HepG2 (cell line): ENCODE measurements at regions not wholly inside any gene's neighbourhood (a gene's known extent, or its start where the extent isn't known, plus 50 kb on each side); places are given as distances from the start of the nearest gene placed in this dataset.

Source experiments
- ATAC-seq: fragments of 200-7000 bp; cut with Tn5 transposase; 3 replicates; pipeline ENCODE4 v1.9.1; 2020; ENCODE audit warnings: mild to moderate bottlenecking, moderate library complexity
- BruUV-seq: library from RNA; stranded (reverse); fragments of 400-500 nt; replicated peaks from 2 replicates; lab custom pipeline; 2021; lab: Mats Ljungman, UMichigan
- CTCF ChIA-PET: fragments of 300-600 bp; formaldehyde crosslinking; extraction: SDS; loops from one replicate; lab custom pipeline; 2021; ENCODE audit warnings: low total read pairs, inconsistent platforms, low intra/inter-chr PET ratio; lab: Yijun Ruan, JAX
- POLR2A ChIA-PET: fragments of 350-600 bp; sonication (Branson Sonifier 250); formaldehyde crosslinking; loops from one replicate; lab custom pipeline; 2020; ENCODE audit warnings: antibody characterized with exemption, inconsistent platforms; lab: Yijun Ruan, JAX
- DNase-seq: peaks from one replicate; pipeline ENCODE4 v3.0.0-alpha.2; 2015; ENCODE audit warnings: low spot score
- FAIRE-seq: peaks from 3 replicates; lab custom pipeline; 2011; peaks lifted over from hg19 to GRCh38; lab: Jason Lieb, UNC
- H2AFZ ChIP-seq: one replicate; pipeline ENCODE4 v1.6.1; 2011; ENCODE audit warnings: low read length, inconsistent platforms
- H3K27ac ChIP-seq: fragments of 300-600 bp; 3 replicates; pipeline ENCODE4 v1.8.0; 2011; ENCODE audit warnings: mixed run types, mild to moderate bottlenecking, mixed read lengths, low read length, inconsistent platforms; ENCODE audit not compliant: insufficient read depth; ENCODE audit errors: extremely low read length
- H3K27me3 ChIP-seq, 2 experiments: fragments of 200-600 bp in 1 of 2; 2 replicates in 1 of 2; 3 replicates in 1 of 2; pipeline versions ENCODE4 v1.6.0 to v1.8.0; 2011; ENCODE audit warnings: low read length in 2 of 2, mild to moderate bottlenecking in 2 of 2, moderate library complexity in 2 of 2, inconsistent platforms in 1 of 2; ENCODE audit not compliant: insufficient read depth in 2 of 2, control insufficient read depth in 1 of 2
- H3K36me3 ChIP-seq, 2 experiments: fragments of 200-600 bp in 1 of 2; replicated peaks in 1 of 2; 2 replicates in 1 of 2; 3 replicates in 1 of 2; pipeline versions ENCODE4 v1.5.1 to v1.8.0; 2011; ENCODE audit warnings: low read length in 2 of 2, inconsistent platforms in 1 of 2; ENCODE audit not compliant: insufficient read depth in 2 of 2, control insufficient read depth in 1 of 2
- H3K4me1 ChIP-seq: 2 replicates; pipeline ENCODE4 v1.5.1; 2012; ENCODE audit warnings: low read length, inconsistent platforms; ENCODE audit not compliant: insufficient read depth
- H3K4me2 ChIP-seq: 2 replicates; pipeline ENCODE4 v1.6.0; 2011; ENCODE audit warnings: low read depth, low read length, inconsistent platforms
- H3K4me3 ChIP-seq, 3 experiments: fragments of 200-600 bp in 1 of 3; sonication (generic), shearing (Covaris generic) in 1 of 3; replicated peaks in 1 of 3; 2 replicates each; pipeline ENCODE4 v1.5.1; 2011 to 2016; ENCODE audit warnings: low read length in 3 of 3, inconsistent platforms in 2 of 3, low read depth in 2 of 3, mild to moderate bottlenecking in 2 of 3, control low read depth in 1 of 3, mixed read lengths in 1 of 3; ENCODE audit not compliant: insufficient read depth in 1 of 3
- H3K79me2 ChIP-seq: one replicate; pipeline ENCODE4 v1.6.1; 2011; ENCODE audit warnings: low read length, inconsistent platforms; ENCODE audit not compliant: insufficient read depth
- H3K9ac ChIP-seq: 2 replicates; pipeline ENCODE4 v1.6.0; 2011; ENCODE audit warnings: mild to moderate bottlenecking, low read depth, low read length, inconsistent platforms; ENCODE audit not compliant: insufficient read depth
- H3K9me3 ChIP-seq: 2 replicates; pipeline ENCODE4 v1.5.1; 2012; ENCODE audit warnings: mild to moderate bottlenecking, low read length
- H4K20me1 ChIP-seq: 2 replicates; pipeline ENCODE4 v1.6.0; 2011; ENCODE audit warnings: inconsistent platforms, mild to moderate bottlenecking, low read length, moderate library complexity; ENCODE audit not compliant: insufficient read depth
- ARID5B ChIP-seq: IDR thresholded peaks from 2 replicates; pipeline ENCODE4 v1.4.0; 2020; ENCODE audit warnings: mild to moderate bottlenecking, missing genetic modification reagents
- CREM ChIP-seq, 2 experiments: sonication (generic) in 1 of 2; formaldehyde crosslinking in 1 of 2; IDR thresholded peaks; 2 replicates each; pipeline versions ENCODE4 v1.4.0 to v1.6.1; 2016 to 2020; ENCODE audit warnings: antibody characterized with exemption in 1 of 2, mild to moderate bottlenecking in 1 of 2, missing genetic modification reagents in 1 of 2
- E2F2 ChIP-seq: sonication (generic); formaldehyde crosslinking; IDR thresholded peaks from 2 replicates; pipeline ENCODE4 v1.4.0; 2020; ENCODE audit warnings: missing genetic modification reagents, borderline replicate concordance
- GZF1 ChIP-seq: sonication (generic); formaldehyde crosslinking; IDR thresholded peaks from 2 replicates; pipeline ENCODE4 v1.5.1; 2020; ENCODE audit warnings: mild to moderate bottlenecking, missing genetic modification reagents
- NFE2L2 ChIP-seq: fragments of 150-350 bp; IDR thresholded peaks from 2 replicates; pipeline ENCODE4 v1.6.1; 2014; ENCODE audit warnings: low read length
- TARDBP ChIP-seq: sonication (generic); formaldehyde crosslinking; IDR thresholded peaks from 2 replicates; pipeline ENCODE4 v1.8.0; 2022; ENCODE audit warnings: mild to moderate bottlenecking, missing genetic modification reagents
- ZNF121 ChIP-seq: sonication (generic); formaldehyde crosslinking; IDR thresholded peaks from 2 replicates; pipeline ENCODE4 v1.5.0; 2020; ENCODE audit warnings: mild to moderate bottlenecking, missing genetic modification reagents
- ZNF512 ChIP-seq: sonication (generic); formaldehyde crosslinking; IDR thresholded peaks from 2 replicates; pipeline ENCODE4 v1.4.0; 2020; ENCODE audit warnings: mild to moderate bottlenecking, missing genetic modification reagents
- WGBS: methylation state at CpG from one replicate; pipeline ENCODE4 v1.1.6; 2017; ENCODE audit warnings: low lambda C conversion rate; 5-methylcytosine and 5-hydroxymethylcytosine counted together
- in situ Hi-C: cut with HindIII; loops from 2 replicates; pipeline ENCODE4 v1.10.0; 2017; ENCODE audit warnings: low pct_unique_long_range_greater_than_20kb; ENCODE audit not compliant: extremely low pct_ligation_motif_present
- intact Hi-C: fragments of 100-400 bp; cut with micrococcal nuclease; formaldehyde crosslinking; loops from one replicate; pipeline ENCODE4 v1.10.0; 2022; ENCODE audit not compliant: unreplicated experiment
- TF ChIP-seq, protein P1 (sequence below), 2 experiments: sonication (generic) in 1 of 2; formaldehyde crosslinking in 1 of 2; IDR thresholded peaks; 2 replicates each; pipeline versions ENCODE4 v1.4.0 to v1.6.1; 2016 to 2020; ENCODE audit warnings: borderline replicate concordance in 1 of 2, low read depth in 1 of 2, mild to moderate bottlenecking in 1 of 2, missing genetic modification reagents in 1 of 2

- no TSS peak for BruUV-seq
- FAIRE-seq (no peak), DNase-seq (no peak), ATAC-seq (no peak)
- Histone ChIP-seq H3K36me3 (no peaks in the 10 kb centered on the region), H2AFZ (no peak overlapping the region), H3K4me2 (no peak overlapping the region), H3K4me3 (no peak overlapping the region), H3K9me3 (no peaks in the 10 kb centered on the region), H3K27ac (no peak overlapping the region), H3K27me3 (no peaks in the 10 kb centered on the region), H3K4me1 (no peaks in the 10 kb centered on the region), H4K20me1 (no peaks in the 10 kb centered on the region), H3K79me2 (no peaks in the 10 kb centered on the region), H3K9ac (no peak overlapping the region)
- POLR2A ChIA-PET = no interaction called here
- intact Hi-C loops = no loop called here
- CTCF ChIA-PET = no interaction called here
- in situ Hi-C loops = no loop called here
- 0% methylated on average over 1 of the region's 1 CpG for WGBS
- TF ChIP-seq TARDBP (CRISPR knock-in tag) = no peak
- no peak for TF ChIP-seq E2F2 (CRISPR knock-in tag)
- TF ChIP-seq ZNF512 (CRISPR knock-in tag) = no peak
- no peak for TF ChIP-seq ZNF121
- TF ChIP-seq, protein P1, sequence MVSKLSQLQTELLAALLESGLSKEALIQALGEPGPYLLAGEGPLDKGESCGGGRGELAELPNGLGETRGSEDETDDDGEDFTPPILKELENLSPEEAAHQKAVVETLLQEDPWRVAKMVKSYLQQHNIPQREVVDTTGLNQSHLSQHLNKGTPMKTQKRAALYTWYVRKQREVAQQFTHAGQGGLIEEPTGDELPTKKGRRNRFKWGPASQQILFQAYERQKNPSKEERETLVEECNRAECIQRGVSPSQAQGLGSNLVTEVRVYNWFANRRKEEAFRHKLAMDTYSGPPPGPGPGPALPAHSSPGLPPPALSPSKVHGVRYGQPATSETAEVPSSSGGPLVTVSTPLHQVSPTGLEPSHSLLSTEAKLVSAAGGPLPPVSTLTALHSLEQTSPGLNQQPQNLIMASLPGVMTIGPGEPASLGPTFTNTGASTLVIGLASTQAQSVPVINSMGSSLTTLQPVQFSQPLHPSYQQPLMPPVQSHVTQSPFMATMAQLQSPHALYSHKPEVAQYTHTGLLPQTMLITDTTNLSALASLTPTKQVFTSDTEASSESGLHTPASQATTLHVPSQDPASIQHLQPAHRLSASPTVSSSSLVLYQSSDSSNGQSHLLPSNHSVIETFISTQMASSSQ (IDR thresholded peaks at IDR 0.05; ENCODE audit: low read depth) = no peak
- TF ChIP-seq, protein P1 (CRISPR knock-in tag; IDR thresholded peaks at IDR 0.05; ENCODE audit: borderline replicate concordance) = no peak
- no peak for TF ChIP-seq ARID5B (CRISPR knock-in tag)
- TF ChIP-seq GZF1 (CRISPR knock-in tag) = no peak
- TF ChIP-seq NFE2L2 = no peak
- no peak for TF ChIP-seq CREM (IDR thresholded peaks at IDR 0.05)
- no peak for TF ChIP-seq CREM (CRISPR knock-in tag; IDR thresholded peaks at IDR 0.05)
Measured at GRCh38 chr14:45400509-45400908, 147.5 kb upstream of the MIS18BP1 start.
